GM23338 (cell line): ENCODE measurements at regions not wholly inside any gene's neighbourhood (a gene's known extent, or its start where the extent isn't known, plus 50 kb on each side); places are given as distances from the start of the nearest gene placed in this dataset.

Source experiments
- ATAC-seq: fragments of 200-7000 bp; cut with Tn5 transposase; 3 replicates; pipeline ENCODE4 v1.9.1; 2020
- DNase-seq: peaks from one replicate; pipeline ENCODE4 v3.0.0-alpha.2; 2015; ENCODE audit warnings: low spot score
- H2AFZ ChIP-seq: fragments of 200-600 bp; sonication (generic); 2 replicates; pipeline ENCODE4 v1.8.0; 2016; ENCODE audit warnings: antibody characterized with exemption, mild to moderate bottlenecking, moderate library complexity
- H3F3A ChIP-seq: fragments of 200-600 bp; sonication (generic); replicated peaks from 2 replicates; pipeline ENCODE4 v1.8.0; 2017; ENCODE audit warnings: antibody characterized with exemption, mixed run types, low read depth
- H3K27ac ChIP-seq: fragments of 200-600 bp; sonication (generic); 2 replicates; pipeline ENCODE4 v1.6.1; 2016; ENCODE audit warnings: low read depth
- H3K27me3 ChIP-seq: fragments of 200-600 bp; sonication (generic); 2 replicates; pipeline ENCODE4 v1.8.0; 2016; ENCODE audit warnings: mild to moderate bottlenecking, mixed run types, moderate library complexity; ENCODE audit not compliant: insufficient read depth
- H3K36me3 ChIP-seq: fragments of 200-600 bp; sonication (generic); 2 replicates; pipeline ENCODE4 v1.8.0; 2016; ENCODE audit warnings: mild to moderate bottlenecking; ENCODE audit not compliant: insufficient read depth
- H3K4me1 ChIP-seq: fragments of 200-600 bp; sonication (generic); 2 replicates; pipeline ENCODE4 v1.8.0; 2016; ENCODE audit warnings: mild to moderate bottlenecking, moderate library complexity; ENCODE audit not compliant: insufficient read depth
- H3K4me2 ChIP-seq: fragments of 200-600 bp; sonication (generic); 2 replicates; pipeline ENCODE4 v1.7.1; 2017; ENCODE audit warnings: mixed run types
- H3K4me3 ChIP-seq: fragments of 200-600 bp; sonication (generic); 2 replicates; pipeline ENCODE4 v1.6.1; 2016; ENCODE audit warnings: mixed run types
- H3K79me2 ChIP-seq: fragments of 200-600 bp; sonication (generic); replicated peaks from 2 replicates; pipeline ENCODE4 v1.8.0; 2017; ENCODE audit warnings: mild to moderate bottlenecking; ENCODE audit not compliant: insufficient read depth
- H3K9me2 ChIP-seq: fragments of 200-600 bp; sonication (generic); 2 replicates; pipeline ENCODE4 v1.8.0; 2017; ENCODE audit not compliant: insufficient read depth
- H4K20me1 ChIP-seq: fragments of 200-600 bp; sonication (generic); replicated peaks from 2 replicates; pipeline ENCODE4 v1.8.0; 2017; ENCODE audit warnings: mild to moderate bottlenecking; ENCODE audit not compliant: insufficient read depth
- H3K27ac Mint-ChIP-seq: 2 replicates; pipeline ENCODE4 v1.8.0; 2020; ENCODE audit warnings: inconsistent platforms, mild to moderate bottlenecking, moderate library complexity, mixed read lengths
- H3K27me3 Mint-ChIP-seq: 3 replicates; pipeline ENCODE4 v1.8.0; 2022; ENCODE audit warnings: low read depth, mild to moderate bottlenecking, moderate library complexity, mixed read lengths, inconsistent platforms; ENCODE audit not compliant: insufficient read depth, poor library complexity
- H3K36me3 Mint-ChIP-seq: 3 replicates; pipeline ENCODE4 v1.8.0; 2021; ENCODE audit warnings: low read depth, mild to moderate bottlenecking, inconsistent platforms, moderate library complexity, mixed read lengths
- H3K4me1 Mint-ChIP-seq: 3 replicates; pipeline ENCODE4 v1.8.0; 2020; ENCODE audit warnings: mild to moderate bottlenecking, inconsistent platforms, mixed read lengths
- H3K4me3 Mint-ChIP-seq: 3 replicates; pipeline ENCODE4 v1.8.0; 2021; ENCODE audit warnings: moderate library complexity, mild to moderate bottlenecking, inconsistent platforms, mixed read lengths
- H3K9me3 Mint-ChIP-seq: 3 replicates; pipeline ENCODE4 v1.8.0; 2020; ENCODE audit warnings: moderate library complexity, mild to moderate bottlenecking, inconsistent platforms, mixed read lengths
- CREB1 ChIP-seq: fragments of 250-450 bp; sonication (Bioruptor Pico); IDR thresholded peaks from 2 replicates; pipeline ENCODE4 v1.5.0; 2020; ENCODE audit warnings: low read depth, mild to moderate bottlenecking, moderate library complexity
- ETS1 ChIP-seq: IDR thresholded peaks from 2 replicates; pipeline ENCODE4 v1.6.1; 2016; ENCODE audit warnings: antibody characterized with exemption
- EZH2 ChIP-seq: fragments of 200-600 bp; sonication (generic); IDR thresholded peaks from one replicate; pipeline ENCODE4 v1.8.0; 2017; ENCODE audit warnings: antibody characterized with exemption, mild to moderate bottlenecking, low read depth; ENCODE audit not compliant: unreplicated experiment
- EZH2phosphoT487 ChIP-seq: fragments of 200-600 bp; sonication (generic); IDR thresholded peaks from one replicate; pipeline ENCODE4 v1.8.1; 2018; ENCODE audit warnings: antibody characterized with exemption; ENCODE audit not compliant: unreplicated experiment
- JUNB ChIP-seq: IDR thresholded peaks from one replicate; pipeline ENCODE4 v1.6.1; 2016; ENCODE audit warnings: antibody characterized with exemption; ENCODE audit not compliant: unreplicated experiment
- NANOG ChIP-seq: IDR thresholded peaks from 2 replicates; pipeline ENCODE4 v1.6.1; 2016; ENCODE audit warnings: antibody characterized with exemption, borderline replicate concordance
- POLR2AphosphoS5 ChIP-seq: IDR thresholded peaks from 2 replicates; pipeline ENCODE4 v1.6.1; 2016; ENCODE audit warnings: antibody characterized with exemption, low read depth
- STAT1 ChIP-seq: IDR thresholded peaks from one replicate; pipeline ENCODE4 v1.6.1; 2016; ENCODE audit warnings: antibody characterized with exemption; ENCODE audit not compliant: unreplicated experiment
- ZNF114 ChIP-seq: fragments of 250-450 bp; sonication (Bioruptor Pico); IDR thresholded peaks from 2 replicates; pipeline ENCODE4 v1.5.0; 2020; ENCODE audit warnings: mild to moderate bottlenecking, moderate library complexity
- ZNF331 ChIP-seq: fragments of 250-450 bp; sonication (Bioruptor Pico); IDR thresholded peaks from 2 replicates; pipeline ENCODE4 v1.5.0; 2020; ENCODE audit warnings: low read depth, mild to moderate bottlenecking, moderate library complexity
- TF ChIP-seq, protein P1 (sequence below), 2 experiments: fragments of 200-600 bp in 1 of 2; sonication (generic) in 1 of 2; conservative IDR thresholded peaks; 2 replicates each; pipeline versions ENCODE4 v1.5.1 to v1.6.1; 2016 to 2017; ENCODE audit warnings: antibody characterized with exemption in 2 of 2, low read depth in 2 of 2, mild to moderate bottlenecking in 2 of 2, moderate library complexity in 1 of 2
- TF ChIP-seq, protein P2 (sequence below): fragments of 250-450 bp; sonication (Bioruptor Pico); IDR thresholded peaks from 2 replicates; pipeline ENCODE4 v1.5.0; 2020; ENCODE audit warnings: mild to moderate bottlenecking, moderate library complexity
- TF ChIP-seq, protein P3 (sequence below): IDR thresholded peaks from one replicate; pipeline ENCODE4 v1.6.1; 2018; ENCODE audit warnings: antibody characterized with exemption; ENCODE audit not compliant: unreplicated experiment

DNA sequence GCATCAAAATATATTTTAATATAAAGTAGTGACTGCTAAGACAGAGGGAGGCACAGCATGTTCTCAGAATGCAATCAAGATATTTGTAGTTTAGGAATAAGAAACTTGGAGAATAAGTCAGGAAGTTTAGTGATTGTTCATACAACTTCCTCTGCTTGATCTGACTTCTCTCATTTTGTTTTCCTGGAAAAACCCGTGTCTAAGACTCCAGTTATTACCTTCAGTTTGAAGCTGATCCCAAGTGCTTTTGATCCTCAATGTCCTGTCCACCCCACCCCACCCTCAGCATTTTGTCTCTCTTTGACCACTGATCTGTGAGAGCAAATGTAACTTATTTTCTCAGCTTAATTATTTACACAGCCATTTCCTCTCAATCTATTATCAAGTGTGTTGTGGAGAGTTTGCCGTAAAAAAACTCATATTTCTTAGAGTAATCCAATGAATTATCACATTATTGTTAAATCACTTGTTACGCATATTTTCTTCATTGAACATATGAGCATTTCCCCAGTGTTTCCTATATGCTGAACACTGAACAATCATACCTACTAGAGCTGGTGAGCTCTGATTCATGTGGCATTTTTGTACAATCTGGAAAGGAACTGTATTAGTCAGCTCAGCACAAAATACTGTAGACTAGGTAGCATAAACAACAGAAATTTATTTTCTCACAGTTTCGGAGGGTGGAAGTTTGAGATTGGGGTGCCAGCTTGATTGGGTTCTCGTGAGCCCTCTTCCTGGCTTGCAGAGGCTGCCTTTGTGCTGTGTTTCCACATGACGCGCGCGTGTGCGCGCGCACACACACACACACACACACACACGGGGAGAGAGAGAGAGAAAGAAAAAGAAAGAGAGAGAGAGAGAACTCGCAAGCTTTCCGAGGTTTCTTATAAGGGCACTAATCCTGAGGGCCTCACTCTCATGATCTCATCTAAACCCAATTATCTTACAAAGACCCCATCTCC is 65.5 kb upstream of the DPYD start:
- Histone ChIP-seq H4K20me1 (no peaks in the 10 kb centered on the region), H3K4me1 (no peaks in the 10 kb centered on the region), H3K4me2 (no peak overlapping the region), H2AFZ (peak overlapping the region; percentile 28; the same call in 1 of the 2 replicates), H3K79me2 (no peaks in the 10 kb centered on the region), H3K36me3 (no peaks in the 10 kb centered on the region), H3K9me2 (no peaks in the 10 kb centered on the region), H3K27ac (no peak overlapping the region), H3F3A (no peaks in the 10 kb centered on the region), H3K27me3 (no peaks in the 10 kb centered on the region), H3K4me3 (no peak overlapping the region)
- no peak overlapping the region for H3K4me3 Mint-ChIP-seq
- DNase-seq (no peak), ATAC-seq (no peak)
- TF ChIP-seq ZNF331 (no peak), ZNF114 (CRISPR knock-in tag) (no peak), ETS1 (no peak), STAT1 (no peak), EZH2phosphoT487 (no peak), POLR2AphosphoS5 (no peak), CREB1 (no peak), JUNB (no peak), NANOG (no peak), EZH2 (no peak)
- TF ChIP-seq, protein P1, sequence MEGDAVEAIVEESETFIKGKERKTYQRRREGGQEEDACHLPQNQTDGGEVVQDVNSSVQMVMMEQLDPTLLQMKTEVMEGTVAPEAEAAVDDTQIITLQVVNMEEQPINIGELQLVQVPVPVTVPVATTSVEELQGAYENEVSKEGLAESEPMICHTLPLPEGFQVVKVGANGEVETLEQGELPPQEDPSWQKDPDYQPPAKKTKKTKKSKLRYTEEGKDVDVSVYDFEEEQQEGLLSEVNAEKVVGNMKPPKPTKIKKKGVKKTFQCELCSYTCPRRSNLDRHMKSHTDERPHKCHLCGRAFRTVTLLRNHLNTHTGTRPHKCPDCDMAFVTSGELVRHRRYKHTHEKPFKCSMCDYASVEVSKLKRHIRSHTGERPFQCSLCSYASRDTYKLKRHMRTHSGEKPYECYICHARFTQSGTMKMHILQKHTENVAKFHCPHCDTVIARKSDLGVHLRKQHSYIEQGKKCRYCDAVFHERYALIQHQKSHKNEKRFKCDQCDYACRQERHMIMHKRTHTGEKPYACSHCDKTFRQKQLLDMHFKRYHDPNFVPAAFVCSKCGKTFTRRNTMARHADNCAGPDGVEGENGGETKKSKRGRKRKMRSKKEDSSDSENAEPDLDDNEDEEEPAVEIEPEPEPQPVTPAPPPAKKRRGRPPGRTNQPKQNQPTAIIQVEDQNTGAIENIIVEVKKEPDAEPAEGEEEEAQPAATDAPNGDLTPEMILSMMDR (conservative IDR thresholded peaks at IDR 0.05; ENCODE audit: low read depth in 2 of 2), result no peak
- TF ChIP-seq, protein P2, sequence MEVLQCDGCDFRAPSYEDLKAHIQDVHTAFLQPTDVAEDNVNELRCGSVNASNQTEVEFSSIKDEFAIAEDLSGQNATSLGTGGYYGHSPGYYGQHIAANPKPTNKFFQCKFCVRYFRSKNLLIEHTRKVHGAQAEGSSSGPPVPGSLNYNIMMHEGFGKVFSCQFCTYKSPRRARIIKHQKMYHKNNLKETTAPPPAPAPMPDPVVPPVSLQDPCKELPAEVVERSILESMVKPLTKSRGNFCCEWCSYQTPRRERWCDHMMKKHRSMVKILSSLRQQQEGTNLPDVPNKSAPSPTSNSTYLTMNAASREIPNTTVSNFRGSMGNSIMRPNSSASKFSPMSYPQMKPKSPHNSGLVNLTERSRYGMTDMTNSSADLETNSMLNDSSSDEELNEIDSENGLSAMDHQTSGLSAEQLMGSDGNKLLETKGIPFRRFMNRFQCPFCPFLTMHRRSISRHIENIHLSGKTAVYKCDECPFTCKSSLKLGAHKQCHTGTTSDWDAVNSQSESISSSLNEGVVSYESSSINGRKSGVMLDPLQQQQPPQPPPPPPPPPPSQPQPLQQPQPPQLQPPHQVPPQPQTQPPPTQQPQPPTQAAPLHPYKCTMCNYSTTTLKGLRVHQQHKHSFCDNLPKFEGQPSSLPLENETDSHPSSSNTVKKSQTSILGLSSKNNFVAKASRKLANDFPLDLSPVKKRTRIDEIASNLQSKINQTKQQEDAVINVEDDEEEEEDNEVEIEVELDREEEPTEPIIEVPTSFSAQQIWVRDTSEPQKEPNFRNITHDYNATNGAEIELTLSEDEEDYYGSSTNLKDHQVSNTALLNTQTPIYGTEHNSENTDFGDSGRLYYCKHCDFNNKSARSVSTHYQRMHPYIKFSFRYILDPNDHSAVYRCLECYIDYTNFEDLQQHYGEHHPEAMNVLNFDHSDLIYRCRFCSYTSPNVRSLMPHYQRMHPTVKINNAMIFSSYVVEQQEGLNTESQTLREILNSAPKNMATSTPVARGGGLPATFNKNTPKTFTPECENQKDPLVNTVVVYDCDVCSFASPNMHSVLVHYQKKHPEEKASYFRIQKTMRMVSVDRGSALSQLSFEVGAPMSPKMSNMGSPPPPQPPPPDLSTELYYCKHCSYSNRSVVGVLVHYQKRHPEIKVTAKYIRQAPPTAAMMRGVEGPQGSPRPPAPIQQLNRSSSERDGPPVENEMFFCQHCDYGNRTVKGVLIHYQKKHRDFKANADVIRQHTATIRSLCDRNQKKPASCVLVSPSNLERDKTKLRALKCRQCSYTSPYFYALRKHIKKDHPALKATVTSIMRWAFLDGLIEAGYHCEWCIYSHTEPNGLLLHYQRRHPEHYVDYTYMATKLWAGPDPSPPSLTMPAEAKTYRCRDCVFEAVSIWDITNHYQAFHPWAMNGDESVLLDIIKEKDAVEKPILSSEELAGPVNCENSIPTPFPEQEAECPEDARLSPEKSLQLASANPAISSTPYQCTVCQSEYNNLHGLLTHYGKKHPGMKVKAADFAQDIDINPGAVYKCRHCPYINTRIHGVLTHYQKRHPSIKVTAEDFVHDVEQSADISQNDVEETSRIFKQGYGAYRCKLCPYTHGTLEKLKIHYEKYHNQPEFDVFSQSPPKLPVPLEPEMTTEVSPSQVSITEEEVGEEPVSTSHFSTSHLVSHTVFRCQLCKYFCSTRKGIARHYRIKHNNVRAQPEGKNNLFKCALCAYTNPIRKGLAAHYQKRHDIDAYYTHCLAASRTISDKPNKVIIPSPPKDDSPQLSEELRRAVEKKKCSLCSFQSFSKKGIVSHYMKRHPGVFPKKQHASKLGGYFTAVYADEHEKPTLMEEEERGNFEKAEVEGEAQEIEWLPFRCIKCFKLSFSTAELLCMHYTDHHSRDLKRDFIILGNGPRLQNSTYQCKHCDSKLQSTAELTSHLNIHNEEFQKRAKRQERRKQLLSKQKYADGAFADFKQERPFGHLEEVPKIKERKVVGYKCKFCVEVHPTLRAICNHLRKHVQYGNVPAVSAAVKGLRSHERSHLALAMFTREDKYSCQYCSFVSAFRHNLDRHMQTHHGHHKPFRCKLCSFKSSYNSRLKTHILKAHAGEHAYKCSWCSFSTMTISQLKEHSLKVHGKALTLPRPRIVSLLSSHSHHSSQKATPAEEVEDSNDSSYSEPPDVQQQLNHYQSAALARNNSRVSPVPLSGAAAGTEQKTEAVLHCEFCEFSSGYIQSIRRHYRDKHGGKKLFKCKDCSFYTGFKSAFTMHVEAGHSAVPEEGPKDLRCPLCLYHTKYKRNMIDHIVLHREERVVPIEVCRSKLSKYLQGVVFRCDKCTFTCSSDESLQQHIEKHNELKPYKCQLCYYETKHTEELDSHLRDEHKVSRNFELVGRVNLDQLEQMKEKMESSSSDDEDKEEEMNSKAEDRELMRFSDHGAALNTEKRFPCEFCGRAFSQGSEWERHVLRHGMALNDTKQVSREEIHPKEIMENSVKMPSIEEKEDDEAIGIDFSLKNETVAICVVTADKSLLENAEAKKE (CRISPR knock-in tag), result no peak
- TF ChIP-seq, protein P3, sequence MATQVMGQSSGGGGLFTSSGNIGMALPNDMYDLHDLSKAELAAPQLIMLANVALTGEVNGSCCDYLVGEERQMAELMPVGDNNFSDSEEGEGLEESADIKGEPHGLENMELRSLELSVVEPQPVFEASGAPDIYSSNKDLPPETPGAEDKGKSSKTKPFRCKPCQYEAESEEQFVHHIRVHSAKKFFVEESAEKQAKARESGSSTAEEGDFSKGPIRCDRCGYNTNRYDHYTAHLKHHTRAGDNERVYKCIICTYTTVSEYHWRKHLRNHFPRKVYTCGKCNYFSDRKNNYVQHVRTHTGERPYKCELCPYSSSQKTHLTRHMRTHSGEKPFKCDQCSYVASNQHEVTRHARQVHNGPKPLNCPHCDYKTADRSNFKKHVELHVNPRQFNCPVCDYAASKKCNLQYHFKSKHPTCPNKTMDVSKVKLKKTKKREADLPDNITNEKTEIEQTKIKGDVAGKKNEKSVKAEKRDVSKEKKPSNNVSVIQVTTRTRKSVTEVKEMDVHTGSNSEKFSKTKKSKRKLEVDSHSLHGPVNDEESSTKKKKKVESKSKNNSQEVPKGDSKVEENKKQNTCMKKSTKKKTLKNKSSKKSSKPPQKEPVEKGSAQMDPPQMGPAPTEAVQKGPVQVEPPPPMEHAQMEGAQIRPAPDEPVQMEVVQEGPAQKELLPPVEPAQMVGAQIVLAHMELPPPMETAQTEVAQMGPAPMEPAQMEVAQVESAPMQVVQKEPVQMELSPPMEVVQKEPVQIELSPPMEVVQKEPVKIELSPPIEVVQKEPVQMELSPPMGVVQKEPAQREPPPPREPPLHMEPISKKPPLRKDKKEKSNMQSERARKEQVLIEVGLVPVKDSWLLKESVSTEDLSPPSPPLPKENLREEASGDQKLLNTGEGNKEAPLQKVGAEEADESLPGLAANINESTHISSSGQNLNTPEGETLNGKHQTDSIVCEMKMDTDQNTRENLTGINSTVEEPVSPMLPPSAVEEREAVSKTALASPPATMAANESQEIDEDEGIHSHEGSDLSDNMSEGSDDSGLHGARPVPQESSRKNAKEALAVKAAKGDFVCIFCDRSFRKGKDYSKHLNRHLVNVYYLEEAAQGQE, result no peak
- H3K36me3 Mint-ChIP-seq, result no peaks in the 10 kb centered on the region
- no peaks in the 10 kb centered on the region; the same call in 2 of the 3 replicates for H3K4me1 Mint-ChIP-seq
- peaks cover 2% of the 10 kb centered on the region for H3K27me3 Mint-ChIP-seq
- H3K9me3 Mint-ChIP-seq, result no peaks in the 10 kb centered on the region; the same call in 2 of the 3 replicates
- H3K27ac Mint-ChIP-seq, result no peak overlapping the region
